Right lobe of liver (tissue), 4 donors: ENCODE measurements at regions not wholly inside any gene's neighbourhood (a gene's known extent, or its start where the extent isn't known, plus 50 kb on each side); places are given as distances from the start of the nearest gene placed in this dataset.

Source experiments
- POLR2A ChIP-seq: fragments of 450-650 bp; IDR thresholded peaks from one replicate; pipeline ENCODE4 v1.6.1; 2017; ENCODE audit warnings: antibody characterized with exemption, mild to moderate bottlenecking
- TF ChIP-seq, protein P1 (sequence below), 4 donors: fragments of 200-600 bp in 3 of 4; fragments of 450-650 bp in 1 of 4; IDR thresholded peaks; one replicate each; pipeline versions ENCODE4 v1.5.1 to v1.8.0; 2016 to 2022; ENCODE audit warnings: antibody characterized with exemption in 4 of 4, mild to moderate bottlenecking in 2 of 4
- donor health status: DM: no; HTN: no; CAD: no.
- donor health status: DM: no; HTN: no; CAD: no.
- donor health status: DM: no; HTN: yes; CAD: no.

DNA sequence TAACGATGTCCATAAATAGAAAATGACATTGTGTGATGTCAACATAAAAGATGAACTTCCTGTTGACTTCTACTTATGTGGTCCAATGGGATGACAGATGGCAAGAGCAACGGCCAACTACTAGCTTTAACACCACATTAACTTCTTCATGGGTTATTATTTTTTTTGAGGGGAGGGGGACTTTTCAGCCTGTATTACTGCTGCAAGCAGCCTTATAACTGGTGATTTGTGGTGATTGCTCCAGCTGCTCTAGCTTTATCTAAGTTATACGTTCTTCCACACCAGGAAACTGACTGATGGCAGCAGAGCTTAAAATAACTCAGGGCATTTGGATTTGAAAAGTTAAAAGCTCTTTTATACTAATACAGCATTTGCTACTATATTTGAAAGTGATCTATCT is 228.8 kb upstream of the B3GALT2 start:
- no peak for TF ChIP-seq POLR2A
- TF ChIP-seq, protein P1, sequence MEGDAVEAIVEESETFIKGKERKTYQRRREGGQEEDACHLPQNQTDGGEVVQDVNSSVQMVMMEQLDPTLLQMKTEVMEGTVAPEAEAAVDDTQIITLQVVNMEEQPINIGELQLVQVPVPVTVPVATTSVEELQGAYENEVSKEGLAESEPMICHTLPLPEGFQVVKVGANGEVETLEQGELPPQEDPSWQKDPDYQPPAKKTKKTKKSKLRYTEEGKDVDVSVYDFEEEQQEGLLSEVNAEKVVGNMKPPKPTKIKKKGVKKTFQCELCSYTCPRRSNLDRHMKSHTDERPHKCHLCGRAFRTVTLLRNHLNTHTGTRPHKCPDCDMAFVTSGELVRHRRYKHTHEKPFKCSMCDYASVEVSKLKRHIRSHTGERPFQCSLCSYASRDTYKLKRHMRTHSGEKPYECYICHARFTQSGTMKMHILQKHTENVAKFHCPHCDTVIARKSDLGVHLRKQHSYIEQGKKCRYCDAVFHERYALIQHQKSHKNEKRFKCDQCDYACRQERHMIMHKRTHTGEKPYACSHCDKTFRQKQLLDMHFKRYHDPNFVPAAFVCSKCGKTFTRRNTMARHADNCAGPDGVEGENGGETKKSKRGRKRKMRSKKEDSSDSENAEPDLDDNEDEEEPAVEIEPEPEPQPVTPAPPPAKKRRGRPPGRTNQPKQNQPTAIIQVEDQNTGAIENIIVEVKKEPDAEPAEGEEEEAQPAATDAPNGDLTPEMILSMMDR (IDR thresholded peaks at IDR 0.05) = no peak
